K562 (cell line): ENCODE measurements at regions not wholly inside any gene's neighbourhood (a gene's known extent, or its start where the extent isn't known, plus 50 kb on each side); places are given as distances from the start of the nearest gene placed in this dataset.

ENCODE experiments used
- ATAC-seq: fragments of 200-7000 bp; cut with Tn5 transposase; 3 replicates; pipeline ENCODE4 v1.9.1; 2020; ENCODE audit warnings: moderate library complexity
- BruUV-seq: library from RNA; stranded (reverse); fragments of 400-500 nt; replicated peaks from 2 replicates; lab custom pipeline; 2021; lab: Mats Ljungman, UMichigan
- CTCF ChIA-PET: fragments of 300-600 bp; formaldehyde crosslinking; extraction: SDS; loops from one replicate; lab custom pipeline; 2021; ENCODE audit warnings: low intra/inter-chr PET ratio; lab: Yijun Ruan, JAX
- POLR2A ChIA-PET: fragments of 300-600, 350-650 bp; sonication (Branson Sonifier 250); formaldehyde crosslinking; extraction: SDS; loops from one replicate; lab custom pipeline; 2021; ENCODE audit warnings: antibody characterized with exemption, inconsistent platforms; lab: Yijun Ruan, JAX
- DNase-seq, 4 experiments: peaks; one replicate each; pipeline versions ENCODE4 v3.0.0 to v3.0.0-alpha.2; 2011 to 2018; ENCODE audit warnings: low spot score in 3 of 4, mixed read lengths in 3 of 4; ENCODE audit errors: extremely low read depth in 1 of 4
- FAIRE-seq: peaks from 2 replicates; lab custom pipeline; 2011; peaks lifted over from hg19 to GRCh38; lab: Jason Lieb, UNC
- H2AFZ ChIP-seq: 2 replicates; pipeline ENCODE4 v1.6.0; 2011; ENCODE audit warnings: low read depth, low read length, control low read depth, inconsistent platforms
- H3K27ac ChIP-seq: fragments of 200-600 bp; 3 replicates; pipeline ENCODE4 v1.8.0; 2011; ENCODE audit warnings: low read depth, mild to moderate bottlenecking, control low read depth, inconsistent platforms, low read length, moderate library complexity, mixed read lengths; ENCODE audit errors: extremely low read depth
- H3K27me3 ChIP-seq, 2 experiments: fragments of 300-600 bp in 1 of 2; 2 replicates in 1 of 2; 3 replicates in 1 of 2; pipeline versions ENCODE4 v1.6.0 to v1.8.0; 2011; ENCODE audit warnings: inconsistent platforms in 2 of 2, low read length in 2 of 2, mild to moderate bottlenecking in 1 of 2, mixed read lengths in 1 of 2, moderate library complexity in 1 of 2; ENCODE audit not compliant: control insufficient read depth in 2 of 2, insufficient read depth in 2 of 2
- H3K36me3 ChIP-seq: fragments of 300-600 bp; 3 replicates; pipeline ENCODE4 v1.8.0; 2011; ENCODE audit warnings: mild to moderate bottlenecking, low read length, inconsistent platforms; ENCODE audit not compliant: control insufficient read depth, insufficient read depth
- H3K4me1 ChIP-seq, 2 experiments: fragments of 200-600 bp in 1 of 2; replicated peaks in 1 of 2; 2 replicates in 1 of 2; 3 replicates in 1 of 2; pipeline versions ENCODE4 v1.5.1 to v1.8.0; 2011; ENCODE audit warnings: inconsistent platforms in 2 of 2, low read length in 2 of 2, mild to moderate bottlenecking in 1 of 2, mixed read lengths in 1 of 2, moderate library complexity in 1 of 2; ENCODE audit not compliant: control insufficient read depth in 2 of 2, insufficient read depth in 2 of 2
- H3K4me2 ChIP-seq: 2 replicates; pipeline ENCODE4 v1.6.1; 2011; ENCODE audit warnings: low read length, control low read depth, inconsistent platforms, mixed read lengths; ENCODE audit not compliant: insufficient read depth
- H3K4me3 ChIP-seq: fragments of 200-600 bp; sonication (generic), shearing (Covaris generic); 2 replicates; pipeline ENCODE4 v1.5.1; 2016; ENCODE audit warnings: control low read depth, inconsistent platforms
- H3K79me2 ChIP-seq: fragments of 200-600 bp; 3 replicates; pipeline ENCODE4 v1.8.0; 2011; ENCODE audit warnings: low read length, inconsistent platforms; ENCODE audit not compliant: control insufficient read depth, insufficient read depth
- H3K9ac ChIP-seq, 2 experiments: 2 replicates each; pipeline versions ENCODE4 v1.6.0 to v1.6.1; 2011; ENCODE audit warnings: low read depth in 2 of 2, low read length in 2 of 2, control low read depth in 1 of 2, inconsistent platforms in 1 of 2, mild to moderate bottlenecking in 1 of 2, mixed read lengths in 1 of 2; ENCODE audit not compliant: insufficient read depth in 1 of 2
- H3K9me1 ChIP-seq: one replicate; pipeline ENCODE4 v1.6.0; 2011; ENCODE audit warnings: inconsistent platforms, mild to moderate bottlenecking, low read length, moderate library complexity; ENCODE audit not compliant: control insufficient read depth, insufficient read depth
- H3K9me3 ChIP-seq: replicated peaks from 2 replicates; pipeline ENCODE4 v1.5.1; 2011; ENCODE audit warnings: low read depth, low read length, inconsistent platforms; ENCODE audit not compliant: control insufficient read depth, insufficient read depth
- H4K20me1 ChIP-seq: replicated peaks from 2 replicates; pipeline ENCODE4 v1.6.1; 2011; ENCODE audit warnings: low read length, inconsistent platforms, mixed read lengths; ENCODE audit not compliant: control insufficient read depth, insufficient read depth
- CLOCK ChIP-seq: fragments of 250-450 bp; sonication (Bioruptor Pico); IDR thresholded peaks from 2 replicates; pipeline ENCODE4 v1.4.0; 2020; ENCODE audit warnings: mild to moderate bottlenecking, moderate library complexity, borderline replicate concordance
- RBM17 ChIP-seq: fragments of 200-400 bp; formaldehyde crosslinking; IDR thresholded peaks from 2 replicates; pipeline ENCODE4 v1.6.1; 2017; ENCODE audit warnings: low read depth, mild to moderate bottlenecking, low read length, borderline replicate concordance
- SIN3B ChIP-seq: fragments of 450-650 bp; IDR thresholded peaks from 2 replicates; pipeline ENCODE4 v1.6.1; 2017; ENCODE audit warnings: low read depth, mild to moderate bottlenecking, moderate library complexity
- TCFL5 ChIP-seq: fragments of 250-450 bp; sonication (Bioruptor Pico); conservative IDR thresholded peaks from 2 replicates; pipeline ENCODE4 v1.6.1; 2021; ENCODE audit warnings: mild to moderate bottlenecking, moderate library complexity, matching md5 sums
- ZEB2 ChIP-seq: fragments of 450-650 bp; IDR thresholded peaks from 2 replicates; pipeline ENCODE4 v1.6.1; 2016
- WGBS: fragments of 100-300 bp; shearing (Covaris generic); methylation state at CpG from one replicate; pipeline ENCODE4 v1.1.6; 2016; ENCODE audit warnings: low coverage, mixed read lengths; ENCODE audit not compliant: insufficient coverage; ENCODE audit errors: missing lambda C conversion rate; 5-methylcytosine and 5-hydroxymethylcytosine counted together
- in situ Hi-C: fragments of 300-500 bp; cut with MboI; formaldehyde crosslinking; loops from 4 replicates; pipeline ENCODE4 v1.15.0; 2018; ENCODE audit warnings: inconsistent platforms, mixed read lengths
- intact Hi-C: fragments of 100-400 bp; cut with micrococcal nuclease; formaldehyde crosslinking; loops from 2 replicates; pipeline ENCODE4 v1.14.2; 2022
- TF ChIP-seq, protein P1 (sequence below): fragments of 450-650 bp; formaldehyde crosslinking; IDR thresholded peaks from 2 replicates; pipeline ENCODE4 v1.4.0; 2022; ENCODE audit warnings: mild to moderate bottlenecking, moderate library complexity
- TF ChIP-seq, protein P2 (sequence below), 2 experiments: fragments of 450-650 bp in 1 of 2; sonication (generic) in 1 of 2; formaldehyde crosslinking in 1 of 2; IDR thresholded peaks; 2 replicates each; pipeline versions ENCODE4 v1.7.1 to v1.9.0; 2016 to 2022; ENCODE audit warnings: inconsistent platforms in 1 of 2, mild to moderate bottlenecking in 1 of 2, missing genetic modification reagents in 1 of 2

DNA sequence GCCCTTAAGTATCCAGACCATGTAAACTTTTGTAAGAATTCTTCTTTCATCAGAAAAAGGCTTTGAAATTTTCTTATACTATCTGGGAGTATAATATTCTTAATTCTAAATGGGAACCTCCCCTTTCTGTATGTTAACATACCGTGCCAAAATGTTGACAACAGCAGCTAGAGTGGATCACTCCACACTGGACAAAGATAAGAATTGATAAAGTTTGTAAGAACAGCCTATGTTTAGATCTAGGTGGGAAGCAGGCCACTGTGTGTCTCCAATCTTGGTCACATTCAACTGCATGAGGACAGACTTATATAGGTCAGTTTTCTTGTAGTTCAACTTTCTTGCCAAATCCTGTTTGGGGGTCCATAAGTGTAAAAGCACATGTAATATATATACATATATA lies 235.7 kb downstream of the RPIA start:
- Histone ChIP-seq H3K9me3 (no peaks in the 10 kb centered on the region), H3K9ac (no peak overlapping the region), H3K4me1 (peaks cover 0 to 3% of the 10 kb centered on the region in 2 experiments; a peak in 1 of 5 replicates), H3K4me3 (no peak overlapping the region), H3K27me3 (no peaks in the 10 kb centered on the region), H3K79me2 (no peaks in the 10 kb centered on the region), H3K27ac (no peak overlapping the region), H3K36me3 (no peaks in the 10 kb centered on the region), H3K4me2 (no peak overlapping the region), H3K9me1 (no peaks in the 10 kb centered on the region), H2AFZ (no peak overlapping the region), H4K20me1 (no peaks in the 10 kb centered on the region)
- no peak for ATAC-seq
- ChIA-PET CTCF (no interaction called here), POLR2A (no interaction called here)
- in situ Hi-C loops (no loop called here), intact Hi-C loops (no loop called here)
- FAIRE-seq: no peak
- no TSS peak for BruUV-seq
- no peak for DNase-seq
- TF ChIP-seq TCFL5 (CRISPR knock-in tag): no peak
- TF ChIP-seq CLOCK: no peak
- TF ChIP-seq ZEB2: no peak
- no peak for TF ChIP-seq RBM17
- TF ChIP-seq, protein P1, sequence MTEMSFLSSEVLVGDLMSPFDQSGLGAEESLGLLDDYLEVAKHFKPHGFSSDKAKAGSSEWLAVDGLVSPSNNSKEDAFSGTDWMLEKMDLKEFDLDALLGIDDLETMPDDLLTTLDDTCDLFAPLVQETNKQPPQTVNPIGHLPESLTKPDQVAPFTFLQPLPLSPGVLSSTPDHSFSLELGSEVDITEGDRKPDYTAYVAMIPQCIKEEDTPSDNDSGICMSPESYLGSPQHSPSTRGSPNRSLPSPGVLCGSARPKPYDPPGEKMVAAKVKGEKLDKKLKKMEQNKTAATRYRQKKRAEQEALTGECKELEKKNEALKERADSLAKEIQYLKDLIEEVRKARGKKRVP (CRISPR knock-in tag): no peak
- no peak for TF ChIP-seq SIN3B
- TF ChIP-seq, protein P2, sequence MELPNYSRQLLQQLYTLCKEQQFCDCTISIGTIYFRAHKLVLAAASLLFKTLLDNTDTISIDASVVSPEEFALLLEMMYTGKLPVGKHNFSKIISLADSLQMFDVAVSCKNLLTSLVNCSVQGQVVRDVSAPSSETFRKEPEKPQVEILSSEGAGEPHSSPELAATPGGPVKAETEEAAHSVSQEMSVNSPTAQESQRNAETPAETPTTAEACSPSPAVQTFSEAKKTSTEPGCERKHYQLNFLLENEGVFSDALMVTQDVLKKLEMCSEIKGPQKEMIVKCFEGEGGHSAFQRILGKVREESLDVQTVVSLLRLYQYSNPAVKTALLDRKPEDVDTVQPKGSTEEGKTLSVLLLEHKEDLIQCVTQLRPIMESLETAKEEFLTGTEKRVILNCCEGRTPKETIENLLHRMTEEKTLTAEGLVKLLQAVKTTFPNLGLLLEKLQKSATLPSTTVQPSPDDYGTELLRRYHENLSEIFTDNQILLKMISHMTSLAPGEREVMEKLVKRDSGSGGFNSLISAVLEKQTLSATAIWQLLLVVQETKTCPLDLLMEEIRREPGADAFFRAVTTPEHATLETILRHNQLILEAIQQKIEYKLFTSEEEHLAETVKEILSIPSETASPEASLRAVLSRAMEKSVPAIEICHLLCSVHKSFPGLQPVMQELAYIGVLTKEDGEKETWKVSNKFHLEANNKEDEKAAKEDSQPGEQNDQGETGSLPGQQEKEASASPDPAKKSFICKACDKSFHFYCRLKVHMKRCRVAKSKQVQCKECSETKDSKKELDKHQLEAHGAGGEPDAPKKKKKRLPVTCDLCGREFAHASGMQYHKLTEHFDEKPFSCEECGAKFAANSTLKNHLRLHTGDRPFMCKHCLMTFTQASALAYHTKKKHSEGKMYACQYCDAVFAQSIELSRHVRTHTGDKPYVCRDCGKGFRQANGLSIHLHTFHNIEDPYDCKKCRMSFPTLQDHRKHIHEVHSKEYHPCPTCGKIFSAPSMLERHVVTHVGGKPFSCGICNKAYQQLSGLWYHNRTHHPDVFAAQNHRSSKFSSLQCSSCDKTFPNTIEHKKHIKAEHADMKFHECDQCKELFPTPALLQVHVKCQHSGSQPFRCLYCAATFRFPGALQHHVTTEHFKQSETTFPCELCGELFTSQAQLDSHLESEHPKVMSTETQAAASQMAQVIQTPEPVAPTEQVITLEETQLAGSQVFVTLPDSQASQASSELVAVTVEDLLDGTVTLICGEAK (IDR thresholded peaks at IDR 0.05): 0 out of 2 replicates have a peak, but pooled peaks have one; percentile 39
- TF ChIP-seq, protein P2 (CRISPR knock-in tag; IDR thresholded peaks at IDR 0.05): no peak
- 0% methylated on average over 1 of the region's 1 CpG for WGBS
